ENCODE measurements at regions not wholly inside any gene's neighbourhood (a gene's known extent, or its start where the extent isn't known, plus 50 kb on each side); places are given as distances from the start of the nearest gene placed in this dataset.

- TF ChIP-seq CTCF (IDR thresholded peaks at IDR 0.05; ENCODE audit: low read depth, low read length) (no peak), EZH2phosphoT487 (IDR thresholded peaks at IDR 0.05; ENCODE audit: low read depth) (no peak)
Measured at GRCh38 chr4:36704289-36704688, 422.9 kb downstream of the DTHD1 start.
